Neural cell (in vitro differentiated cells): ENCODE measurements at regions not wholly inside any gene's neighbourhood (a gene's known extent, or its start where the extent isn't known, plus 50 kb on each side); places are given as distances from the start of the nearest gene placed in this dataset.

Experiments
- H2AFZ ChIP-seq: fragments of 200-600, 300-800 bp; sonication (generic), shearing (Covaris generic); 2 replicates; pipeline ENCODE4 v1.6.0; 2014; ENCODE audit warnings: low read depth, mild to moderate bottlenecking, antibody characterized with exemption, low read length, moderate library complexity
- H3F3A ChIP-seq: fragments of 200-600 bp; shearing (Covaris generic); 2 replicates; pipeline ENCODE4 v1.6.1; 2016; ENCODE audit warnings: mild to moderate bottlenecking, moderate library complexity, mixed read lengths, antibody characterized with exemption, low read length; ENCODE audit not compliant: insufficient read depth, poor library complexity, severe bottlenecking
- H3K27ac ChIP-seq: fragments of 200-600, 300-800 bp; sonication (generic), shearing (Covaris generic); 2 replicates; pipeline ENCODE4 v1.5.1; 2014; ENCODE audit warnings: mild to moderate bottlenecking, low read length, moderate library complexity
- H3K27me3 ChIP-seq: fragments of 300-800, 200-600 bp; sonication (generic), shearing (Covaris generic); 2 replicates; pipeline ENCODE4 v1.6.0; 2014; ENCODE audit warnings: mild to moderate bottlenecking, low read depth, low read length, moderate library complexity; ENCODE audit not compliant: insufficient read depth
- H3K36me3 ChIP-seq: fragments of 300-800, 200-600 bp; sonication (generic), shearing (Covaris generic); 2 replicates; pipeline ENCODE4 v1.5.1; 2014; ENCODE audit warnings: mild to moderate bottlenecking, antibody characterized with exemption, low read length, moderate library complexity; ENCODE audit not compliant: insufficient read depth
- H3K4me2 ChIP-seq: fragments of 300-800, 200-600 bp; sonication (generic), shearing (Covaris generic); 2 replicates; pipeline ENCODE4 v1.6.0; 2014; ENCODE audit warnings: mild to moderate bottlenecking, low read length
- H3K4me3 ChIP-seq: fragments of 300-800, 200-600 bp; sonication (generic), shearing (Covaris generic); 2 replicates; pipeline ENCODE4 v1.5.1; 2014; ENCODE audit warnings: mild to moderate bottlenecking, low read length, moderate library complexity
- H3K79me2 ChIP-seq: fragments of 200-600 bp; shearing (Covaris generic); replicated peaks from 2 replicates; pipeline ENCODE4 v1.6.0; 2014; ENCODE audit warnings: mild to moderate bottlenecking, low read length, moderate library complexity; ENCODE audit not compliant: insufficient read depth
- H3K9ac ChIP-seq: fragments of 300-800, 200-600 bp; sonication (generic), shearing (Covaris generic); 2 replicates; pipeline ENCODE4 v1.6.1; 2016; ENCODE audit warnings: mild to moderate bottlenecking, low read length, mixed read lengths
- H3K9me2 ChIP-seq: fragments of 200-600 bp; shearing (Covaris generic); 2 replicates; pipeline ENCODE4 v1.6.1; 2016; ENCODE audit warnings: mild to moderate bottlenecking, low read length, mixed read lengths; ENCODE audit not compliant: insufficient read depth
- H3K9me3 ChIP-seq: fragments of 200-600, 300-800 bp; sonication (generic), shearing (Covaris generic); 2 replicates; pipeline ENCODE4 v1.6.1; 2016; ENCODE audit warnings: mild to moderate bottlenecking, mixed run types, low read length, moderate library complexity, mixed read lengths
- H4K20me1 ChIP-seq: fragments of 200-600 bp; shearing (Covaris generic); 2 replicates; pipeline ENCODE4 v1.6.1; 2016; ENCODE audit warnings: mild to moderate bottlenecking, mixed run types; ENCODE audit not compliant: insufficient read depth
- EP300 ChIP-seq: fragments of 450-650 bp; conservative IDR thresholded peaks from 2 replicates; pipeline ENCODE4 v1.6.1; 2014; ENCODE audit warnings: antibody characterized with exemption, mild to moderate bottlenecking, moderate library complexity; ENCODE audit not compliant: poor library complexity, severe bottlenecking
- EZH2 ChIP-seq: fragments of 200-600, 300-800 bp; shearing (Covaris generic), sonication (generic); IDR thresholded peaks from 2 replicates; pipeline ENCODE4 v1.6.1; 2014; ENCODE audit warnings: antibody characterized with exemption, low read length, borderline replicate concordance, mild to moderate bottlenecking; ENCODE audit not compliant: insufficient read depth, poor library complexity, severe bottlenecking
- MXI1 ChIP-seq: fragments of 450-650 bp; conservative IDR thresholded peaks from 2 replicates; pipeline ENCODE4 v1.6.1; 2014; ENCODE audit warnings: antibody characterized with exemption, mild to moderate bottlenecking; ENCODE audit not compliant: poor library complexity, severe bottlenecking
- POLR2AphosphoS5 ChIP-seq: IDR thresholded peaks from 2 replicates; pipeline ENCODE4 v1.6.1; 2012
- RAD21 ChIP-seq: fragments of 450-650 bp; conservative IDR thresholded peaks from 2 replicates; pipeline ENCODE4 v1.6.1; 2014; ENCODE audit warnings: antibody characterized with exemption, mild to moderate bottlenecking, moderate library complexity
- SMC3 ChIP-seq: fragments of 450-650 bp; conservative IDR thresholded peaks from 2 replicates; pipeline ENCODE4 v1.6.1; 2014; ENCODE audit warnings: antibody characterized with exemption, mild to moderate bottlenecking, moderate library complexity; ENCODE audit not compliant: poor library complexity
- TAF1 ChIP-seq: IDR thresholded peaks from 2 replicates; pipeline ENCODE4 v1.6.1; 2012; ENCODE audit warnings: low read depth
- TF ChIP-seq, protein P1 (sequence below): IDR thresholded peaks from 2 replicates; pipeline ENCODE4 v1.6.1; 2012; ENCODE audit warnings: borderline replicate concordance
- TF ChIP-seq, protein P2 (sequence below): fragments of 450-650 bp; IDR thresholded peaks from 2 replicates; pipeline ENCODE4 v1.5.1; 2014; ENCODE audit warnings: antibody characterized with exemption, mild to moderate bottlenecking, moderate library complexity; ENCODE audit not compliant: poor library complexity, severe bottlenecking

DNA sequence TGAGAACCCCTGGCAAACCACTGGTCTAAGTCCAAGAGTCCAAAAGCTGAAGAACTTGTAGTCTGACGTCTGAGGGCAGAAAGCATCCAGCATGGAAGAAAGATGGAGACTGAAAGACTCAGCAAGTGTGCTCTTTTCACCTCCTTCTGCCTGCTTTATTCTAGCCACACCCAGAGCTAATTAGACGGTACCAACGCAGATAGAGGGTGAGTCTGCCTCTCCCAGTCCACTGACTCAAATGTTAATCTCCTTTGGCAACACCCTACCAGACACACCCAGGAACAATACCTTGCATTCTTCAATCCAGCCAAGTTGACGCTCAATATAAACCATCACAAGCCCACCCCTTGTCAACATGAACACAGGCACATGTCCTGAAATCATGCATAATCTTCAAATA, 155.1 kb downstream of the CCDC59 start:
- Histone ChIP-seq H2AFZ (no peak overlapping the region), H3K4me3 (no peak overlapping the region), H3F3A (no peaks in the 10 kb centered on the region), H3K9me3 (peaks cover 8% of the 10 kb centered on the region), H3K79me2 (no peaks in the 10 kb centered on the region), H3K27ac (no peak overlapping the region), H3K27me3 (no peaks in the 10 kb centered on the region), H3K9ac (no peak overlapping the region), H4K20me1 (no peaks in the 10 kb centered on the region), H3K4me2 (no peak overlapping the region), H3K9me2 (no peaks in the 10 kb centered on the region), H3K36me3 (no peaks in the 10 kb centered on the region)
- TF ChIP-seq SMC3 (no peak), POLR2AphosphoS5 (no peak), EP300 (no peak), RAD21 (no peak), TAF1 (no peak), MXI1 (no peak), EZH2 (no peak)
- TF ChIP-seq, protein P1, sequence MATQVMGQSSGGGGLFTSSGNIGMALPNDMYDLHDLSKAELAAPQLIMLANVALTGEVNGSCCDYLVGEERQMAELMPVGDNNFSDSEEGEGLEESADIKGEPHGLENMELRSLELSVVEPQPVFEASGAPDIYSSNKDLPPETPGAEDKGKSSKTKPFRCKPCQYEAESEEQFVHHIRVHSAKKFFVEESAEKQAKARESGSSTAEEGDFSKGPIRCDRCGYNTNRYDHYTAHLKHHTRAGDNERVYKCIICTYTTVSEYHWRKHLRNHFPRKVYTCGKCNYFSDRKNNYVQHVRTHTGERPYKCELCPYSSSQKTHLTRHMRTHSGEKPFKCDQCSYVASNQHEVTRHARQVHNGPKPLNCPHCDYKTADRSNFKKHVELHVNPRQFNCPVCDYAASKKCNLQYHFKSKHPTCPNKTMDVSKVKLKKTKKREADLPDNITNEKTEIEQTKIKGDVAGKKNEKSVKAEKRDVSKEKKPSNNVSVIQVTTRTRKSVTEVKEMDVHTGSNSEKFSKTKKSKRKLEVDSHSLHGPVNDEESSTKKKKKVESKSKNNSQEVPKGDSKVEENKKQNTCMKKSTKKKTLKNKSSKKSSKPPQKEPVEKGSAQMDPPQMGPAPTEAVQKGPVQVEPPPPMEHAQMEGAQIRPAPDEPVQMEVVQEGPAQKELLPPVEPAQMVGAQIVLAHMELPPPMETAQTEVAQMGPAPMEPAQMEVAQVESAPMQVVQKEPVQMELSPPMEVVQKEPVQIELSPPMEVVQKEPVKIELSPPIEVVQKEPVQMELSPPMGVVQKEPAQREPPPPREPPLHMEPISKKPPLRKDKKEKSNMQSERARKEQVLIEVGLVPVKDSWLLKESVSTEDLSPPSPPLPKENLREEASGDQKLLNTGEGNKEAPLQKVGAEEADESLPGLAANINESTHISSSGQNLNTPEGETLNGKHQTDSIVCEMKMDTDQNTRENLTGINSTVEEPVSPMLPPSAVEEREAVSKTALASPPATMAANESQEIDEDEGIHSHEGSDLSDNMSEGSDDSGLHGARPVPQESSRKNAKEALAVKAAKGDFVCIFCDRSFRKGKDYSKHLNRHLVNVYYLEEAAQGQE: no peak
- TF ChIP-seq, protein P2, sequence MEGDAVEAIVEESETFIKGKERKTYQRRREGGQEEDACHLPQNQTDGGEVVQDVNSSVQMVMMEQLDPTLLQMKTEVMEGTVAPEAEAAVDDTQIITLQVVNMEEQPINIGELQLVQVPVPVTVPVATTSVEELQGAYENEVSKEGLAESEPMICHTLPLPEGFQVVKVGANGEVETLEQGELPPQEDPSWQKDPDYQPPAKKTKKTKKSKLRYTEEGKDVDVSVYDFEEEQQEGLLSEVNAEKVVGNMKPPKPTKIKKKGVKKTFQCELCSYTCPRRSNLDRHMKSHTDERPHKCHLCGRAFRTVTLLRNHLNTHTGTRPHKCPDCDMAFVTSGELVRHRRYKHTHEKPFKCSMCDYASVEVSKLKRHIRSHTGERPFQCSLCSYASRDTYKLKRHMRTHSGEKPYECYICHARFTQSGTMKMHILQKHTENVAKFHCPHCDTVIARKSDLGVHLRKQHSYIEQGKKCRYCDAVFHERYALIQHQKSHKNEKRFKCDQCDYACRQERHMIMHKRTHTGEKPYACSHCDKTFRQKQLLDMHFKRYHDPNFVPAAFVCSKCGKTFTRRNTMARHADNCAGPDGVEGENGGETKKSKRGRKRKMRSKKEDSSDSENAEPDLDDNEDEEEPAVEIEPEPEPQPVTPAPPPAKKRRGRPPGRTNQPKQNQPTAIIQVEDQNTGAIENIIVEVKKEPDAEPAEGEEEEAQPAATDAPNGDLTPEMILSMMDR: no peak

DNA sequence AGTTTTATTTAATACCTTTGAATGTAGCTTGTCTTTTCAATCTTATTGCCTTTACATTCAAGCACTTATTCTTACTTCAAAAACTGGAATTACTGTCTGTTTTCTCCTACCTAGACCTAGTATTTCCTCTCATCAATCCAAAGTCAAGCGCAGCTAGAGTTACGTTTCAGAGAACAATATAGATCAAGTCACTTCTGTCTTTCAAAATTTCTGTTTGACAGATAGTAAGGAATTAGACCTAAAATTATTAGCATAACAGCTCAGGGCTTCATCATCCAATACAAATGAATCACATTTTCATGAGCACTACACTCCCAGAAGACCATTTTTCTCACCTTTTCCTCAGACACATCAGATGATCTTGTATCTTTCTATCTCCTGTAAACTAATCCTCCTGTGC, 170.6 kb downstream of the CCDC59 start:
- Histone ChIP-seq H3K4me2 (no peak overlapping the region), H2AFZ (no peak overlapping the region), H3K9me3 (peaks cover 4% of the 10 kb centered on the region), H4K20me1 (no peaks in the 10 kb centered on the region), H3K36me3 (no peaks in the 10 kb centered on the region), H3K9me2 (no peaks in the 10 kb centered on the region), H3K4me3 (no peak overlapping the region), H3K27me3 (no peaks in the 10 kb centered on the region), H3K27ac (peak overlapping the region; percentile 37), H3K9ac (no peak overlapping the region), H3F3A (no peaks in the 10 kb centered on the region), H3K79me2 (no peaks in the 10 kb centered on the region)
- TF ChIP-seq POLR2AphosphoS5 (peak; percentile 57), RAD21 (no peak), EP300 (peak; percentile 79)

DNA sequence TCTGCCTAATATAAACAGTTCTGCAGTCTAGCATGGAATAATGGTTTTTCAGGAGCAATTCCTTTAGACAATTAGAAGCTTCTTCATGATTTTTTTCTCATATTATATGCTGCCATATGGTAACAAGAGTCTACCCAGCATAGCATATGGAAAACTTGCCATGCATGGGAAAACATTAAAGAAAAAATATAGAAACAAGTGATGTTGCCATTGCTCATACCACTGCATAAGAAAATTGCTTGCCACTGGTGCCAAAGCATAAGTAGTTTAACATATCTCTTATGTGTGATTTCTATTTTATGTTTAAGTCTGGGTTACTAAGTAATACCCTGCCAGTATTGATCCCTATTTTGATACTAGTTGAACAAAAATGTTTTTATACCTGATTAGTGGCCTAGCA, 171.2 kb downstream of the CCDC59 start:
- Histone ChIP-seq H4K20me1 (no peaks in the 10 kb centered on the region), H3F3A (no peaks in the 10 kb centered on the region), H3K27ac (peak overlapping the region; percentile 37), H3K9me2 (no peaks in the 10 kb centered on the region), H3K4me2 (no peak overlapping the region), H2AFZ (no peak overlapping the region), H3K4me3 (no peak overlapping the region), H3K9ac (no peak overlapping the region), H3K79me2 (no peaks in the 10 kb centered on the region), H3K36me3 (no peaks in the 10 kb centered on the region), H3K27me3 (no peaks in the 10 kb centered on the region), H3K9me3 (peaks cover 4% of the 10 kb centered on the region)
- no peak for TF ChIP-seq SMC3
- TF ChIP-seq, protein P1: no peak
- no peak for TF ChIP-seq RAD21
- no peak for TF ChIP-seq TAF1
- TF ChIP-seq, protein P2: no peak
- TF ChIP-seq POLR2AphosphoS5: no peak
- TF ChIP-seq EZH2: no peak
- TF ChIP-seq EP300: no peak
- TF ChIP-seq MXI1: no peak
